Smooth muscle cell (in vitro differentiated cells): ENCODE measurements at regions not wholly inside any gene's neighbourhood (a gene's known extent, or its start where the extent isn't known, plus 50 kb on each side); places are given as distances from the start of the nearest gene placed in this dataset.
"Not testable (repeated sequence)": the region's sequence is repeated elsewhere in the genome, so short reads cannot be mapped to it uniquely, and the experiment has no call there.

Source experiments
- DNase-seq: peaks from one replicate; lab custom pipeline; 2025; ENCODE audit not compliant: unreplicated experiment; lab: John Stamatoyannopoulos, UW
- H2AFZ ChIP-seq: fragments of 200-600 bp; sonication (generic); 2 replicates; pipeline ENCODE4 v1.6.0; 2016; ENCODE audit warnings: antibody characterized with exemption, low read depth, mild to moderate bottlenecking
- H3F3A ChIP-seq: fragments of 200-600 bp; sonication (generic); 2 replicates; pipeline ENCODE4 v1.6.0; 2017; ENCODE audit warnings: antibody characterized with exemption, low read depth
- H3K27ac ChIP-seq: fragments of 200-600 bp; sonication (generic); 2 replicates; pipeline ENCODE4 v1.5.1; 2016; ENCODE audit warnings: low read depth, mild to moderate bottlenecking
- H3K27me3 ChIP-seq: fragments of 200-600 bp; sonication (generic); 2 replicates; pipeline ENCODE4 v1.6.1; 2016; ENCODE audit warnings: low read depth, mild to moderate bottlenecking
- H3K36me3 ChIP-seq: fragments of 200-600 bp; sonication (generic); 2 replicates; pipeline ENCODE4 v1.5.1; 2016; ENCODE audit warnings: low read depth
- H3K4me1 ChIP-seq: fragments of 200-600 bp; sonication (generic); 2 replicates; pipeline ENCODE4 v1.5.1; 2016; ENCODE audit warnings: low read depth
- H3K4me2 ChIP-seq: fragments of 200-600 bp; sonication (generic); 2 replicates; pipeline ENCODE4 v1.6.0; 2016; ENCODE audit warnings: mild to moderate bottlenecking
- H3K4me3 ChIP-seq: fragments of 200-600 bp; sonication (generic); 2 replicates; pipeline ENCODE4 v1.5.1; 2016; ENCODE audit warnings: mild to moderate bottlenecking
- H3K79me2 ChIP-seq: fragments of 200-600 bp; sonication (generic); 2 replicates; pipeline ENCODE4 v1.6.0; 2016; ENCODE audit warnings: low read depth, mild to moderate bottlenecking
- H3K9ac ChIP-seq: fragments of 200-600 bp; sonication (generic); 2 replicates; pipeline ENCODE4 v1.6.0; 2016; ENCODE audit warnings: low read depth
- H3K9me3 ChIP-seq: fragments of 200-600 bp; sonication (generic); replicated peaks from 2 replicates; pipeline ENCODE4 v1.5.1; 2016; ENCODE audit warnings: low read depth
- H4K20me1 ChIP-seq: fragments of 200-600 bp; sonication (generic); 2 replicates; pipeline ENCODE4 v1.6.0; 2016; ENCODE audit warnings: low read depth
- WGBS: methylation state at CpG from one replicate; pipeline ENCODE4 v1.1.7; 2016; ENCODE audit warnings: low lambda C conversion rate; 5-methylcytosine and 5-hydroxymethylcytosine counted together
- TF ChIP-seq, protein P1 (sequence below): fragments of 200-600 bp; sonication (generic); IDR thresholded peaks from 2 replicates; pipeline ENCODE4 v1.5.1; 2017; ENCODE audit warnings: borderline replicate concordance, mild to moderate bottlenecking, antibody characterized with exemption; ENCODE audit not compliant: insufficient read depth, poor library complexity, severe bottlenecking

DNA sequence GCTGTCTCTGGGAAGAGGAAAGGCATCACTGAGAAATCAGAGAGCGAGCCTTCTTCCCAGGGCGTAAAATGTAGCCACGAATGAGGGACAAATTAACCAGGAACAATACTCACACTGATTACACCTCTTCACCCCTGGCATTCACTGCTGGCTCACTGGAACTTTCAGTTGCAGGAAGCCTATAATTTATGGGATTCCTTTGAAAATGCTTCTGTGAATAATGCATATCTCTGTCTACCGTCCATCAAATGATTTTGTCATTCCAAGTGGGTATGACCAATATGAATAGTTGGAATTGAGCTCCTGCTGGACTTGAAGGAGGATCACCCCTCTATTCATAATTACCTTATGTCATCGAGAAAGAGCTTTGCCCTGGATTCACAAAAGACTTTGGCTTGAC lies 360.3 kb upstream of the FZD8 start:
- H4K20me1 ChIP-seq: no peaks in the 10 kb centered on the region
- no peaks in the 10 kb centered on the region for H3K9me3 ChIP-seq
- no peaks in the 10 kb centered on the region for H3K27me3 ChIP-seq
- H3K4me2 ChIP-seq: no peak overlapping the region
- no peaks in the 10 kb centered on the region for H3K36me3 ChIP-seq
- no peaks in the 10 kb centered on the region for H3K4me1 ChIP-seq
- H3K79me2 ChIP-seq: no peaks in the 10 kb centered on the region
- no peak overlapping the region for H2AFZ ChIP-seq
- no peak for DNase-seq
- no peaks in the 10 kb centered on the region for H3F3A ChIP-seq
- H3K27ac ChIP-seq: no peak overlapping the region
- no peak overlapping the region for H3K9ac ChIP-seq
- WGBS: 89% methylated on average over 5 of the region's 5 CpGs
- TF ChIP-seq, protein P1, sequence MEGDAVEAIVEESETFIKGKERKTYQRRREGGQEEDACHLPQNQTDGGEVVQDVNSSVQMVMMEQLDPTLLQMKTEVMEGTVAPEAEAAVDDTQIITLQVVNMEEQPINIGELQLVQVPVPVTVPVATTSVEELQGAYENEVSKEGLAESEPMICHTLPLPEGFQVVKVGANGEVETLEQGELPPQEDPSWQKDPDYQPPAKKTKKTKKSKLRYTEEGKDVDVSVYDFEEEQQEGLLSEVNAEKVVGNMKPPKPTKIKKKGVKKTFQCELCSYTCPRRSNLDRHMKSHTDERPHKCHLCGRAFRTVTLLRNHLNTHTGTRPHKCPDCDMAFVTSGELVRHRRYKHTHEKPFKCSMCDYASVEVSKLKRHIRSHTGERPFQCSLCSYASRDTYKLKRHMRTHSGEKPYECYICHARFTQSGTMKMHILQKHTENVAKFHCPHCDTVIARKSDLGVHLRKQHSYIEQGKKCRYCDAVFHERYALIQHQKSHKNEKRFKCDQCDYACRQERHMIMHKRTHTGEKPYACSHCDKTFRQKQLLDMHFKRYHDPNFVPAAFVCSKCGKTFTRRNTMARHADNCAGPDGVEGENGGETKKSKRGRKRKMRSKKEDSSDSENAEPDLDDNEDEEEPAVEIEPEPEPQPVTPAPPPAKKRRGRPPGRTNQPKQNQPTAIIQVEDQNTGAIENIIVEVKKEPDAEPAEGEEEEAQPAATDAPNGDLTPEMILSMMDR: no peak
- no peak overlapping the region for H3K4me3 ChIP-seq

DNA sequence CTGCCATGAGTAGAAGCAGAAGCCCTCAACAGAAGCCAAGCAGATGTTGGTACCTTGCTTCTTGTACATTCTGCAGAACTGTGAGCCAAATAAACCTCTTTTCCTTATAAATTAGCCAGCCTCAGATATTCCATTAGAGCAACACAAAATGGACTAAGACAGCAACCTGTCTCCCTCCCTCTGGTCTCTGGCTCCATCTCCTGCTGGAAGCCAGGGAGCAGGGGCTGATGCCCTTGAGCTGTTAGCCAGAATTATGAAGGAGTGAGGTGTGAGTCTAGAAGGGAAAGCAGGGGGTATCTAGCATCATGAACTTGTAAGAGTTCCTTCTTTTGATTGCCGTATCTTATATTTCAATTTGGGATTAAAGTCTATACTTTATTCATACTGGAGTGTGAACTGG lies 358.7 kb upstream of the FZD8 start:
- 81% methylated on average over 1 of the region's 1 CpG for WGBS
- H3K4me3 ChIP-seq, H3K27me3 ChIP-seq, H3K9ac ChIP-seq, H2AFZ ChIP-seq, H3K4me1 ChIP-seq, H3K36me3 ChIP-seq, DNase-seq, H4K20me1 ChIP-seq, H3K79me2 ChIP-seq, H3K4me2 ChIP-seq, H3K9me3 ChIP-seq, H3F3A ChIP-seq, H3K27ac ChIP-seq: not testable (repeated sequence)

DNA sequence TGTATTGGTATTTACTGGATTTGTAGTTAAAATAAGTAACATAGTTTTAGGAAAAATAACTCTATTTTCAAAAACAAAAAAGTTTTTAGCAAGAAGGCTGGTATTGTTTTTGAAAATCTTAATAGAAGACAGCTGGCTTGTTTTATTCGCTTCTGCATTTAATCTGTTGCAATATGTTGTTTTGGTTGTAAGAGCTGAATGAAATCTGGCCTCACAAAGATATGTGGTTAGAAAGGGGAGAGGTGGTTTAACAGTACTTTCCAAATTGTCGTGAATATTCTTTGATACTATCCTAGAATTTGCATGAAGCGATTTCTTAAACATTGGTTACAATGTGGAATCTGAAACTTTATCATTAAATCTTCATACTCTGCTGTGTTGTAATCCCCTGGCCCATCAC lies 355.9 kb upstream of the FZD8 start:
- no peaks in the 10 kb centered on the region for H3F3A ChIP-seq
- no peaks in the 10 kb centered on the region for H3K27me3 ChIP-seq
- DNase-seq: no peak
- H3K4me1 ChIP-seq: no peaks in the 10 kb centered on the region
- no peaks in the 10 kb centered on the region for H3K9me3 ChIP-seq
- H3K4me2 ChIP-seq: no peak overlapping the region
- TF ChIP-seq, protein P1: no peak
- no peak overlapping the region for H2AFZ ChIP-seq
- H3K79me2 ChIP-seq: no peaks in the 10 kb centered on the region
- no peak overlapping the region for H3K27ac ChIP-seq
- H3K36me3 ChIP-seq: no peaks in the 10 kb centered on the region
- WGBS: 89% methylated on average over 3 of the region's 3 CpGs
- H4K20me1 ChIP-seq: no peaks in the 10 kb centered on the region
- H3K4me3 ChIP-seq: no peak overlapping the region
- no peak overlapping the region for H3K9ac ChIP-seq

DNA sequence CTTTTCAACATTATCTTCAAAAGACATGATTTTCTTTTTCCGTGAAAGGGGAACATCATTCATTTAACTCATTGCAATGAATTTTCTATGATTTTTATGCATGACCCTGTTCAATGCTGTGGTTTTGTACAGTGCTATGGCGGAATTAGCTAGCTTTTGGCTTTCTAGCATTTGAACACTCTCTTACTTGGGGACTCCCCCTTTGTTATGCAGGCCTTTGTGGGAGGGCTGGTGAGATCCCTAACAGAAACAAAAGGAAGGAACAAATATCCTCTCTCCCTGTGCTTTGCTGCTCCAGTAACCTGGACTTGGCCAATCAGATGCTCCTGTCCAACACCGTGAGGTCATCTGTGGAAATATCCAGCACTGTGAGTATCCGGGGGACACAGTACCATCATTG lies 353.4 kb upstream of the FZD8 start:
- WGBS: 91% methylated on average over 4 of the region's 4 CpGs
- TF ChIP-seq, protein P1: no peak
- Histone ChIP-seq H3K4me1 (no peaks in the 10 kb centered on the region), H2AFZ (no peak overlapping the region), H3F3A (no peaks in the 10 kb centered on the region), H3K9ac (no peak overlapping the region), H3K4me3 (no peak overlapping the region), H3K79me2 (no peaks in the 10 kb centered on the region), H3K27me3 (no peaks in the 10 kb centered on the region), H3K4me2 (no peak overlapping the region), H3K36me3 (no peaks in the 10 kb centered on the region), H3K27ac (no peak overlapping the region), H4K20me1 (no peaks in the 10 kb centered on the region), H3K9me3 (no peaks in the 10 kb centered on the region)
- no peak for DNase-seq
